Panc1 (cell line): ENCODE measurements at regions not wholly inside any gene's neighbourhood (a gene's known extent, or its start where the extent isn't known, plus 50 kb on each side); places are given as distances from the start of the nearest gene placed in this dataset.

Experiments used
- ATAC-seq: fragments of 200-7000 bp; cut with Tn5 transposase; 2 replicates; pipeline ENCODE4 v1.9.1; 2020; ENCODE audit warnings: mild to moderate bottlenecking, moderate library complexity
- BruUV-seq: library from RNA; stranded (reverse); fragments of 400-500 nt; replicated peaks from 2 replicates; lab custom pipeline; 2021; lab: Mats Ljungman, UMichigan
- CTCF ChIA-PET: fragments of 300-600 bp; sonication (Branson Sonifier 250); formaldehyde crosslinking; loops from one replicate; lab custom pipeline; 2022; ENCODE audit warnings: antibody characterized with exemption; lab: Charles Lee
- POLR2A ChIA-PET: fragments of 300-600 bp; sonication (Branson Sonifier 250); formaldehyde crosslinking; loops from one replicate; lab custom pipeline; 2022; ENCODE audit warnings: antibody characterized with exemption; lab: Charles Lee
- DNase-seq: peaks from one replicate; pipeline ENCODE4 v3.0.0-alpha.2; 2010; ENCODE audit warnings: low read depth, low spot score
- H3K27ac ChIP-seq: 2 replicates; pipeline ENCODE4 v1.5.1; 2011; ENCODE audit warnings: mild to moderate bottlenecking, low read length, inconsistent platforms
- H3K27me3 ChIP-seq: fragments of 200-500 bp; sonication (Bioruptor generic); 2 replicates; pipeline ENCODE4 v1.6.0; 2014; ENCODE audit warnings: low read length, inconsistent platforms; ENCODE audit not compliant: control insufficient read depth, insufficient read depth
- H3K36me3 ChIP-seq: fragments of 200-500 bp; sonication (Bioruptor generic); 2 replicates; pipeline ENCODE4 v1.5.1; 2014; ENCODE audit warnings: inconsistent platforms, mild to moderate bottlenecking, low read length, moderate library complexity; ENCODE audit not compliant: control insufficient read depth, insufficient read depth
- H3K4me1 ChIP-seq: 2 replicates; pipeline ENCODE4 v1.5.1; 2011; ENCODE audit warnings: inconsistent platforms, mild to moderate bottlenecking, low read length, moderate library complexity; ENCODE audit not compliant: control insufficient read depth, insufficient read depth
- H3K4me3 ChIP-seq, 2 experiments: 2 replicates each; pipeline ENCODE4 v1.5.1; 2011 to 2012; ENCODE audit warnings: low read depth in 2 of 2, low read length in 2 of 2, mild to moderate bottlenecking in 2 of 2, inconsistent platforms in 1 of 2, moderate library complexity in 1 of 2
- H3K9me3 ChIP-seq: fragments of 200-500 bp; sonication (Bioruptor generic); 2 replicates; pipeline ENCODE4 v1.5.1; 2014; ENCODE audit warnings: low read depth, mild to moderate bottlenecking, inconsistent platforms, low read length, moderate library complexity; ENCODE audit not compliant: control insufficient read depth, insufficient read depth
- POLR2AphosphoS5 ChIP-seq: IDR thresholded peaks from 2 replicates; pipeline ENCODE4 v1.6.1; 2012; ENCODE audit warnings: mild to moderate bottlenecking, low read depth, low read length, moderate library complexity
- REST ChIP-seq, 2 experiments: IDR thresholded peaks; 2 replicates each; pipeline ENCODE4 v1.6.1; 2011 to 2012; ENCODE audit warnings: low read depth in 2 of 2, control low read depth in 1 of 2, low read length in 1 of 2, mild to moderate bottlenecking in 1 of 2, moderate library complexity in 1 of 2; ENCODE audit not compliant: insufficient read depth in 1 of 2
- SIN3A ChIP-seq: IDR thresholded peaks from 2 replicates; pipeline ENCODE4 v1.6.1; 2012; ENCODE audit warnings: low read depth, mild to moderate bottlenecking, low read length, moderate library complexity, borderline replicate concordance; ENCODE audit not compliant: insufficient read depth
- TCF7L2 ChIP-seq: IDR thresholded peaks from 2 replicates; pipeline ENCODE4 v1.6.1; 2011; ENCODE audit warnings: mild to moderate bottlenecking, low read depth, low read length, inconsistent platforms
- in situ Hi-C: cut with HindIII; loops from 2 replicates; pipeline ENCODE4 v1.10.0; 2016; ENCODE audit warnings: low sequenced_read_pairs, low pct_unique_long_range_greater_than_20kb
- intact Hi-C: fragments of 100-400 bp; cut with micrococcal nuclease; formaldehyde crosslinking; loops from one replicate; pipeline ENCODE4 v1.10.0; 2022; ENCODE audit not compliant: unreplicated experiment
- TF ChIP-seq, protein P1 (sequence below): fragments of 450-650 bp; IDR thresholded peaks from 2 replicates; pipeline ENCODE4 v1.5.1; 2017; ENCODE audit warnings: mild to moderate bottlenecking

DNA sequence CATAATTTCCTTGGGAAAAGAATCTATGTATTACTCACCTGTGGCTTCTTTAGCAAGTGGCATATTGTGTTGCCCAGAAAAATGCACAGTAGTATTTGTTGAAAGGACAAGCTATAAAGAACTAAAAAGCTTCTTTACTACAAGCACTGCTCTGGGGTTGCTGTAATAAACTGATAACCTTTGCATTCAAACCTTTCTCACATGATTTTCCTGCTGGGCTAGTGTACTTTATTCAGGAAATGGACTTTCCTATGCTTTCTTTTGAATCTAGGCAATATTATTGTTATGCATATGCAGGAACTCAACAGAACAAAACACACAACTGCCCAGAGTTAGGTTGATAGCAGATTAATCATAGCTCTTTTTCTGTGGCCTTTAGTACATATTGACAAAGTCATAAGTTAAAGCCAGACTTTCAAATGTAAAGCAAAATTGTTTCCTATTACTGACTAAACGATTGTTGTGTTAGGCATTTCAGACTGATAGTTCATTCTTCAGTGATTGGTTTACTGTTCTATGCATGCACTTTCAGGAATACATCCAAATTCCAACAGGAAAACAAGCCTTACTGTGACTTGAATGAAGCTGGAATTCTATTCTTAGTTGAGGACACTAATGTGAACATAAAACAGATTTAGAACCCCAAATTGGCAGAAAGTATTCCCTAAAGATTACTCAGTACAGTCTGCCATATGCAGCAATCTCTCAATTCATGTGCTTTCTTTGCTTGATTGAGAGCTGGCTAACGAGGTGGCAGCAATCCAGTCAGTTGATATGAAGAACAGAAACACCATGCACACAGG is 564.3 kb upstream of the NEGR1 start:
- BruUV-seq = no TSS peak
- POLR2A ChIA-PET = no interaction called here
- no peaks in the 10 kb centered on the region for H3K27me3 ChIP-seq
- no peak overlapping the region for H3K27ac ChIP-seq
- H3K36me3 ChIP-seq = no peaks in the 10 kb centered on the region
- DNase-seq (no peak), ATAC-seq (no peak)
- in situ Hi-C loops = no loop called here
- TF ChIP-seq REST (IDR thresholded peaks at IDR 0.05; ENCODE audit: insufficient read depth in 1 of 2, low read depth in 2 of 2, low read length in 1 of 2) (no peak), SIN3A (no peak), POLR2AphosphoS5 (no peak), TCF7L2 (no peak)
- TF ChIP-seq, protein P1, sequence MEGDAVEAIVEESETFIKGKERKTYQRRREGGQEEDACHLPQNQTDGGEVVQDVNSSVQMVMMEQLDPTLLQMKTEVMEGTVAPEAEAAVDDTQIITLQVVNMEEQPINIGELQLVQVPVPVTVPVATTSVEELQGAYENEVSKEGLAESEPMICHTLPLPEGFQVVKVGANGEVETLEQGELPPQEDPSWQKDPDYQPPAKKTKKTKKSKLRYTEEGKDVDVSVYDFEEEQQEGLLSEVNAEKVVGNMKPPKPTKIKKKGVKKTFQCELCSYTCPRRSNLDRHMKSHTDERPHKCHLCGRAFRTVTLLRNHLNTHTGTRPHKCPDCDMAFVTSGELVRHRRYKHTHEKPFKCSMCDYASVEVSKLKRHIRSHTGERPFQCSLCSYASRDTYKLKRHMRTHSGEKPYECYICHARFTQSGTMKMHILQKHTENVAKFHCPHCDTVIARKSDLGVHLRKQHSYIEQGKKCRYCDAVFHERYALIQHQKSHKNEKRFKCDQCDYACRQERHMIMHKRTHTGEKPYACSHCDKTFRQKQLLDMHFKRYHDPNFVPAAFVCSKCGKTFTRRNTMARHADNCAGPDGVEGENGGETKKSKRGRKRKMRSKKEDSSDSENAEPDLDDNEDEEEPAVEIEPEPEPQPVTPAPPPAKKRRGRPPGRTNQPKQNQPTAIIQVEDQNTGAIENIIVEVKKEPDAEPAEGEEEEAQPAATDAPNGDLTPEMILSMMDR = no peak
- CTCF ChIA-PET = no interaction called here
- intact Hi-C loops = no loop called here
- no peaks in the 10 kb centered on the region; the same call in 1 of the 2 replicates for H3K9me3 ChIP-seq
- no peaks in the 10 kb centered on the region for H3K4me1 ChIP-seq
- H3K4me3 ChIP-seq = no peak overlapping the region

DNA sequence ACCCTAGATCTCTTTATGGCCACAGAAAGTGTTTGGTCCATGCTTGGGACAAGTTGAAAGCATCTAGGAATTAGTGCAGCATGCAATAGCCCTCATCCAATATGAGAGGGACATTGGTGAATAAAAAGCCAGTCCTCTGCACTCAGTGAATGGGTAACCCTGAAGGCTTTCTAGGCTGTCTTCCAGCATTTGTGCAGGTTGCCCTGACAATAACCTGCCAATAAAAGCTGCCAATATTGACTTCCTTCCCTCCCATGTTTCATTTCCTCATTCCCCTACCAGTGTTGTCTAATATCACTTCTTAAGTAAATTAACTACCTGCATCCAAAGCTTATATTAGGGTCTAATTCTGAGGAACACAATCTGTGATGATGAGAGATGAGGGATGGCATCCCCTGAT is 563.6 kb upstream of the NEGR1 start:
- no peak for ATAC-seq
- TF ChIP-seq, protein P1 = no peak
- TF ChIP-seq SIN3A = no peak
- TF ChIP-seq POLR2AphosphoS5 = no peak
- no peak for TF ChIP-seq TCF7L2
- no peak for TF ChIP-seq REST (IDR thresholded peaks at IDR 0.05; ENCODE audit: insufficient read depth in 1 of 2, low read depth in 2 of 2, low read length in 1 of 2)
- no peak overlapping the region for H3K4me3 ChIP-seq
- no peaks in the 10 kb centered on the region for H3K4me1 ChIP-seq
- no TSS peak for BruUV-seq
- H3K27ac ChIP-seq = no peak overlapping the region
- DNase-seq = no peak
- no peaks in the 10 kb centered on the region for H3K36me3 ChIP-seq
- in situ Hi-C loops = no loop called here
- no peaks in the 10 kb centered on the region; the same call in 1 of the 2 replicates for H3K9me3 ChIP-seq
- intact Hi-C loops = no loop called here
- CTCF ChIA-PET = no interaction called here
- POLR2A ChIA-PET = no interaction called here
- H3K27me3 ChIP-seq = no peaks in the 10 kb centered on the region
